ENCODE measurements at regions not wholly inside any gene's neighbourhood (a gene's known extent, or its start where the extent isn't known, plus 50 kb on each side); places are given as distances from the start of the nearest gene placed in this dataset.
A peak's percentile ranks its signal among the peaks of the same experiment; 100 is the strongest.
"Not testable (repeated sequence)": the region's sequence is repeated elsewhere in the genome, so short reads cannot be mapped to it uniquely, and the experiment has no call there.

- DNase-seq: no peak
These were observed 141.9 kb downstream of the MID1IP1 start for GRCh38 chrX:38943120-38943519.

- no peak for DNase-seq
These were observed 146.8 kb downstream of the MID1IP1 start for GRCh38 chrX:38948046-38948445.

- no peak for DNase-seq
These were observed 153.3 kb downstream of the MID1IP1 start for GRCh38 chrX:38954520-38954919.

- no peak for DNase-seq
These were observed 158.5 kb downstream of the MID1IP1 start for GRCh38 chrX:38959736-38960135.

- no peak for DNase-seq
These were observed 158.9 kb downstream of the MID1IP1 start for GRCh38 chrX:38960137-38960536.

GRCh38 chrX:38961936-38962335 lies 160.7 kb downstream of the MID1IP1 start:
- no peak for DNase-seq

- not testable (repeated sequence) for DNase-seq
These were observed 162.0 kb downstream of the MID1IP1 start for GRCh38 chrX:38963244-38963643.

GRCh38 chrX:38965888-38966287 lies 164.6 kb downstream of the MID1IP1 start:
- DNase-seq: no peak

GRCh38 chrX:38968344-38969216 lies 167.3 kb downstream of the MID1IP1 start:
- no peak for DNase-seq

- DNase-seq: no peak
These were observed 168.8 kb downstream of the MID1IP1 start for GRCh38 chrX:38970074-38970473.

GRCh38 chrX:38970845-38971244 lies 169.6 kb downstream of the MID1IP1 start:
- no peak for DNase-seq

- DNase-seq: no peak
These were observed 172.1 kb downstream of the MID1IP1 start for GRCh38 chrX:38973322-38973721.

- no peak for DNase-seq
These were observed 173.3 kb downstream of the MID1IP1 start for GRCh38 chrX:38974542-38974941.

- DNase-seq: no peak
These were observed 174.2 kb downstream of the MID1IP1 start for GRCh38 chrX:38975368-38975942.

GRCh38 chrX:38982370-38982769 lies 181.1 kb downstream of the MID1IP1 start:
- no peak for DNase-seq

- DNase-seq: no peak
These were observed 181.6 kb downstream of the MID1IP1 start for GRCh38 chrX:38982843-38983242.

GRCh38 chrX:38985375-38985774 lies 184.1 kb downstream of the MID1IP1 start:
- DNase-seq: peak; percentile 9

GRCh38 chrX:38985945-38986344 lies 184.7 kb downstream of the MID1IP1 start:
- no peak for DNase-seq

GRCh38 chrX:38986586-38986985 lies 185.3 kb downstream of the MID1IP1 start:
- DNase-seq: no peak

- no peak for DNase-seq
These were observed 186.0 kb downstream of the MID1IP1 start for GRCh38 chrX:38987198-38987651.

- DNase-seq: no peak
These were observed 187.0 kb downstream of the MID1IP1 start for GRCh38 chrX:38988301-38988700.

GRCh38 chrX:38989076-38989475 lies 187.8 kb downstream of the MID1IP1 start:
- DNase-seq: no peak

- DNase-seq: no peak
These were observed 190.6 kb downstream of the MID1IP1 start for GRCh38 chrX:38991656-38992440.

Data from NCI-H345 (cell line).